Liver (tissue), 8 donors: ENCODE measurements at regions not wholly inside any gene's neighbourhood (a gene's known extent, or its start where the extent isn't known, plus 50 kb on each side); places are given as distances from the start of the nearest gene placed in this dataset.

Source experiments
- DNase-seq: peaks from one replicate; pipeline ENCODE4 v3.0.0-alpha.2; 2017; ENCODE audit warnings: low spot score
- H3K27ac ChIP-seq, 2 donors: one replicate each; pipeline ENCODE4 v1.7.0; 2013; ENCODE audit warnings: inconsistent platforms in 2 of 2, low read length in 2 of 2, control low read depth in 1 of 2, low read depth in 1 of 2, mild to moderate bottlenecking in 1 of 2
- H3K27me3 ChIP-seq, 4 donors: one replicate each; pipeline versions ENCODE4 v1.6.1 to v1.7.0; 2013; ENCODE audit warnings: low read length in 3 of 4, inconsistent platforms in 1 of 4, mild to moderate bottlenecking in 1 of 4, moderate library complexity in 1 of 4; ENCODE audit not compliant: control insufficient read depth in 4 of 4, insufficient read depth in 4 of 4
- H3K36me3 ChIP-seq, 4 donors: one replicate each; pipeline versions ENCODE4 v1.6.1 to v1.7.0; 2013; ENCODE audit warnings: low read length in 3 of 4, mild to moderate bottlenecking in 3 of 4, low read depth in 1 of 4, moderate library complexity in 1 of 4; ENCODE audit not compliant: control insufficient read depth in 4 of 4, insufficient read depth in 3 of 4
- H3K4me1 ChIP-seq, 4 donors: one replicate each; pipeline versions ENCODE4 v1.6.1 to v1.7.0; 2013; ENCODE audit warnings: low read length in 3 of 4, mild to moderate bottlenecking in 3 of 4, moderate library complexity in 1 of 4; ENCODE audit not compliant: control insufficient read depth in 4 of 4, insufficient read depth in 4 of 4
- H3K4me3 ChIP-seq, 3 donors: one replicate each; pipeline versions ENCODE4 v1.6.1 to v1.7.0; 2013; ENCODE audit warnings: low read length in 3 of 3, control low read depth in 1 of 3, low read depth in 1 of 3, mild to moderate bottlenecking in 1 of 3
- H3K9ac ChIP-seq, 2 donors: one replicate each; pipeline ENCODE4 v1.7.0; 2013; ENCODE audit warnings: low read length in 2 of 2, mild to moderate bottlenecking in 2 of 2, moderate library complexity in 2 of 2, control low read depth in 1 of 2, low read depth in 1 of 2
- H3K9me3 ChIP-seq, 4 donors: one replicate each; pipeline versions ENCODE4 v1.6.1 to v1.7.0; 2013; ENCODE audit warnings: low read length in 3 of 4; ENCODE audit not compliant: control insufficient read depth in 4 of 4
- ATF3 ChIP-seq: IDR thresholded peaks from 2 replicates; pipeline ENCODE4 v1.6.1; 2016; ENCODE audit warnings: antibody characterized with exemption
- CTCF ChIP-seq: fragments of 150-350 bp; IDR thresholded peaks from 2 replicates; pipeline ENCODE4 v1.5.1; 2017; ENCODE audit warnings: improper control_type of control experiment, low read depth, low read length; ENCODE audit not compliant: missing input control
- EGR1 ChIP-seq, 2 donors: IDR thresholded peaks; 2 replicates each; pipeline ENCODE4 v1.6.1; 2016 to 2018; ENCODE audit warnings: antibody characterized with exemption in 2 of 2, low read depth in 2 of 2
- FOXA1 ChIP-seq: IDR thresholded peaks from 2 replicates; pipeline ENCODE4 v1.6.1; 2016; ENCODE audit warnings: antibody characterized with exemption
- GABPA ChIP-seq, 2 donors: IDR thresholded peaks in 1 of 2; conservative IDR thresholded peaks in 1 of 2; 2 replicates each; pipeline ENCODE4 v1.6.1; 2016; ENCODE audit warnings: antibody characterized with exemption in 2 of 2, mild to moderate bottlenecking in 1 of 2, moderate library complexity in 1 of 2
- HNF4A ChIP-seq, 2 donors: conservative IDR thresholded peaks; 2 replicates each; pipeline ENCODE4 v1.6.1; 2016; ENCODE audit warnings: antibody characterized with exemption in 2 of 2, mild to moderate bottlenecking in 2 of 2
- HNF4G ChIP-seq: IDR thresholded peaks from 2 replicates; pipeline ENCODE4 v1.6.1; 2016; ENCODE audit warnings: antibody characterized with exemption
- JUND ChIP-seq, 2 donors: IDR thresholded peaks; 2 replicates each; pipeline ENCODE4 v1.6.1; 2016; ENCODE audit warnings: antibody characterized with exemption in 2 of 2
- NR2F2 ChIP-seq: IDR thresholded peaks from 2 replicates; pipeline ENCODE4 v1.6.1; 2016; ENCODE audit warnings: antibody characterized with exemption
- RAD21 ChIP-seq, 2 donors: IDR thresholded peaks; 2 replicates each; pipeline ENCODE4 v1.6.1; 2016; ENCODE audit warnings: antibody characterized with exemption in 2 of 2, mild to moderate bottlenecking in 2 of 2
- RXRA ChIP-seq, 2 donors: IDR thresholded peaks; 2 replicates each; pipeline ENCODE4 v1.6.1; 2017 to 2018; ENCODE audit warnings: antibody characterized with exemption in 2 of 2, mild to moderate bottlenecking in 1 of 2
- TAF1 ChIP-seq: conservative IDR thresholded peaks from 2 replicates; pipeline ENCODE4 v1.6.1; 2016; ENCODE audit warnings: antibody characterized with exemption, mild to moderate bottlenecking
- YY1 ChIP-seq: IDR thresholded peaks from 2 replicates; pipeline ENCODE4 v1.6.1; 2016; ENCODE audit warnings: antibody characterized with exemption, mild to moderate bottlenecking
- WGBS: extraction: QIAGEN DNeasy Blood & Tissue Kit; methylation state at CpG from one replicate; pipeline ENCODE4 v1.1.7; 2013; 5-methylcytosine and 5-hydroxymethylcytosine counted together
- TF ChIP-seq, protein P1 (sequence below): IDR thresholded peaks from 2 replicates; pipeline ENCODE4 v1.6.1; 2016; ENCODE audit warnings: antibody characterized with exemption, mild to moderate bottlenecking
- TF ChIP-seq, protein P2 (sequence below): IDR thresholded peaks from 2 replicates; pipeline ENCODE4 v1.6.1; 2016; ENCODE audit warnings: antibody characterized with exemption
- donor health status: healthy.
- donor health status: healthy.
- donor health status: healthy.
- donor health status: healthy.
- donor health status: healthy.

DNA sequence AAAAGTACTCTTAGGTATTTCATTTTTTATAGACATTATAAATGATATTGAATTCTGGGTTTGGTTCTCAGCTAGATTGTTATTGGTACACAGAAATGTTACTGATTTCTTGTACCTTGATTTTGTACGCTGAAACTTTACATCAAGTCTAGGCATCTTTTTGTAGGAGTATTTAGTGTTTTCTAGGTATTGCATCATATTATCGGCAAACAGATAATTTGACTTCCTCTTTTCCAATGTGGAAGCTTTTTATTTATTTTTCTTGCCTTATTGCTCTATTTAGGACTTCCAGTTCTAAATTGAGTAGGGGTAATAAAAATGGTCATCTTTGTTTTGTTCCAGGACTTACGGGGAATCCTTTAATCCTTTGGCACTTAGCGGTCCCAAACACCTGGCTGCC, 676.6 kb upstream of the CCDC179 start:
- Histone ChIP-seq H3K9ac (no peak overlapping the region), H3K9me3 (peaks cover 0 to 7% (median 3%) of the 10 kb centered on the region in 4 donors), H3K36me3 (no peaks in the 10 kb centered on the region), H3K27ac (no peak overlapping the region), H3K27me3 (peaks cover 0 to 3% (median 0%) of the 10 kb centered on the region in 4 donors), H3K4me3 (no peak overlapping the region), H3K4me1 (peaks cover 0 to 3% (median 1%) of the 10 kb centered on the region in 4 donors)
- 84% methylated on average over 4 of the region's 4 CpGs for WGBS
- no peak for DNase-seq
- no peak for TF ChIP-seq RXRA (IDR thresholded peaks at IDR 0.05)
- no peak for TF ChIP-seq RAD21 (IDR thresholded peaks at IDR 0.05)
- no peak for TF ChIP-seq GABPA (IDR thresholded peaks at IDR 0.05 in 1 of 2, conservative IDR thresholded peaks at IDR 0.05 in 1 of 2)
- no peak for TF ChIP-seq TAF1
- no peak for TF ChIP-seq YY1
- no peak for TF ChIP-seq NR2F2
- TF ChIP-seq, protein P1, sequence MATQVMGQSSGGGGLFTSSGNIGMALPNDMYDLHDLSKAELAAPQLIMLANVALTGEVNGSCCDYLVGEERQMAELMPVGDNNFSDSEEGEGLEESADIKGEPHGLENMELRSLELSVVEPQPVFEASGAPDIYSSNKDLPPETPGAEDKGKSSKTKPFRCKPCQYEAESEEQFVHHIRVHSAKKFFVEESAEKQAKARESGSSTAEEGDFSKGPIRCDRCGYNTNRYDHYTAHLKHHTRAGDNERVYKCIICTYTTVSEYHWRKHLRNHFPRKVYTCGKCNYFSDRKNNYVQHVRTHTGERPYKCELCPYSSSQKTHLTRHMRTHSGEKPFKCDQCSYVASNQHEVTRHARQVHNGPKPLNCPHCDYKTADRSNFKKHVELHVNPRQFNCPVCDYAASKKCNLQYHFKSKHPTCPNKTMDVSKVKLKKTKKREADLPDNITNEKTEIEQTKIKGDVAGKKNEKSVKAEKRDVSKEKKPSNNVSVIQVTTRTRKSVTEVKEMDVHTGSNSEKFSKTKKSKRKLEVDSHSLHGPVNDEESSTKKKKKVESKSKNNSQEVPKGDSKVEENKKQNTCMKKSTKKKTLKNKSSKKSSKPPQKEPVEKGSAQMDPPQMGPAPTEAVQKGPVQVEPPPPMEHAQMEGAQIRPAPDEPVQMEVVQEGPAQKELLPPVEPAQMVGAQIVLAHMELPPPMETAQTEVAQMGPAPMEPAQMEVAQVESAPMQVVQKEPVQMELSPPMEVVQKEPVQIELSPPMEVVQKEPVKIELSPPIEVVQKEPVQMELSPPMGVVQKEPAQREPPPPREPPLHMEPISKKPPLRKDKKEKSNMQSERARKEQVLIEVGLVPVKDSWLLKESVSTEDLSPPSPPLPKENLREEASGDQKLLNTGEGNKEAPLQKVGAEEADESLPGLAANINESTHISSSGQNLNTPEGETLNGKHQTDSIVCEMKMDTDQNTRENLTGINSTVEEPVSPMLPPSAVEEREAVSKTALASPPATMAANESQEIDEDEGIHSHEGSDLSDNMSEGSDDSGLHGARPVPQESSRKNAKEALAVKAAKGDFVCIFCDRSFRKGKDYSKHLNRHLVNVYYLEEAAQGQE: no peak
- TF ChIP-seq, protein P2, sequence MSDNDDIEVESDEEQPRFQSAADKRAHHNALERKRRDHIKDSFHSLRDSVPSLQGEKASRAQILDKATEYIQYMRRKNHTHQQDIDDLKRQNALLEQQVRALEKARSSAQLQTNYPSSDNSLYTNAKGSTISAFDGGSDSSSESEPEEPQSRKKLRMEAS: no peak
- no peak for TF ChIP-seq FOXA1
- no peak for TF ChIP-seq EGR1 (IDR thresholded peaks at IDR 0.05; ENCODE audit: low read depth in 2 of 2)
- TF ChIP-seq HNF4A (conservative IDR thresholded peaks at IDR 0.05): no peak
- TF ChIP-seq HNF4G: no peak
- TF ChIP-seq ATF3: no peak
- no peak for TF ChIP-seq JUND (IDR thresholded peaks at IDR 0.05)
- no peak for TF ChIP-seq CTCF

- 70% methylated on average over 5 of the region's 5 CpGs for WGBS
- no peak overlapping the region for H3K9ac ChIP-seq
Observed at GRCh38 chr11:23539556-23539955, 679.3 kb upstream of the CCDC179 start.

More at GRCh38 chr11:23539556-23539955, 679.3 kb upstream of the CCDC179 start:
- Histone ChIP-seq H3K27ac (no peak overlapping the region), H3K27me3 (peaks cover 0 to 3% (median 0%) of the 10 kb centered on the region in 4 donors), H3K36me3 (no peaks in the 10 kb centered on the region), H3K9me3 (peaks cover 0 to 7% (median 2%) of the 10 kb centered on the region in 4 donors), H3K4me1 (peaks cover 0 to 3% (median 1%) of the 10 kb centered on the region in 4 donors), H3K4me3 (no peak overlapping the region)
- no peak for DNase-seq
- no peak for TF ChIP-seq GABPA (IDR thresholded peaks at IDR 0.05 in 1 of 2, conservative IDR thresholded peaks at IDR 0.05 in 1 of 2)
